ENCODE measurements at regions not wholly inside any gene's neighbourhood (a gene's known extent, or its start where the extent isn't known, plus 50 kb on each side); places are given as distances from the start of the nearest gene placed in this dataset.

DNA sequence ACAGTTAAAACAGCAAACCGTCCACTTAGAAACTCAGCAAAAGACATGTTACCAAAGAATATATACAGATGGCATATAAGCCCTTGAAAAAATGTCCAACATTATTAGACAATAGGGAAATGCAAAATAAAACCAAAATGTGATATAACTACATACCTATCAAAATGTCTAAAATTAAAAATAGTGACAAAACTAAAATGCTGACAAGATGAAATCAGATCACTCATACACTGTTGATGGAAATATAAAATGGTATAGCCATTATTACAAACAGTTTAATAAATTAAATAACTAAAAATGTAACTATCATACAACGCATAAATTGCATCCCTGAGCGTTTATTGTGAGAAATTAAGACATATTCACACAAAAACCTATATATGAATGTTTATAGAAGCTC is 939.7 kb upstream of the ZWINT start:
- no peak for DNase-seq

DNA sequence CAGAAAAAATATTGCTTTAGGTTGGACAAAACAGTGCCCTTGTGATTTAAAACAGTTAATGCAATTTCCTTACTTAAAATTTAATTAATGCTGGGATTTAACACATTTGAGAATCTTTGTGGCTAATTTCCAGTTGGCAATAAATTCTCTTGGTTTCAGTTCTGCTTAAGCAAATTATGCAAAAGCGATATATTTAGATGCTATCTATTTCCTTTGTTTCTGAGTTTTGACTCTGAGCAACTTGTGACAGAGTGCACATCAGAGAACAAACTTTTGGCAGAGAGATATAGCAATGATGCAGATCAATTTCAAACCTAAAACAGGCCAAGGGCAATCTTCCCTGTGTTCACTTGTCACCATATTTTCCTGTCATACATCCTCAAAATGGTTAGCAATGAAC is 933.6 kb upstream of the ZWINT start:
- no peak for DNase-seq

GRCh38 chr10:57288754-57289153 is 927.7 kb upstream of the ZWINT start:
- DNase-seq = no peak

DNA sequence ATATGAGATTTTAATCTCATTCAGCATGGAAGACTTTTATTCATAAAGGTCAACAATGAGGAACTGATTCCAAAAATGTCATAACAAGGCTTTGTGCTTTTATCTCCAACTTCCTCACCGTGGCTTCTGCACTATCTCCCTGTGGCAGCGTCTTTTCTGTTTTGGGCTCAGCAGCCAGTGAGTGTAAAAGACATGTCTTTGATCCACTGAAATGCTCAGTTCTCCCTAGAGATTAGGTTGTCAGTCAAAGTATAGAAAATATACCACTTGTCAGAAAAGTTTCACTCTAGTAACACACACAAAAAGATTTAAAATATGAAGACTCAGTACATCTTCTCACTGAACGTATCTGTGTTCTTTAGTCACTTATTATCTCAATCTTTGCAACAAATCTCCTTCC is 901.8 kb upstream of the ZWINT start:
- no peak for DNase-seq

DNA sequence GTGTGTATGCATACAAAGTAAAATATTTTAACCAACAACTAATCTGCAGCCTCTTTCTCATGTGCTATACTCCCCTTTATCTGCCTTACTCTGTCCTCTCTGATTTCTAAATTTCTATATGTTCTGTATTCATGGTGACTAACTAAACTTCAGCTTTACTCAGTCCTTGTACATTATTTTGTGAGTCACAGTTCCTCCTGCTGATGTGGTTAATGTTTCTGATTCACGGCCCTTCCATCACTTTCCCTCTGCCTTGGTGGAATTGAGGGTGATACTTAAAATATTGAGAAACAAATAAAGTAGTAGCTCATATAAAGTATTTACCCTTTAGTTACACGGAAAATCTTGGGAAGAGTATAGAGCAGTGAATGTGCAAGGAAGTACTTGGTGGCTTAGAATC is 899.1 kb upstream of the ZWINT start:
- no peak for DNase-seq

DNA sequence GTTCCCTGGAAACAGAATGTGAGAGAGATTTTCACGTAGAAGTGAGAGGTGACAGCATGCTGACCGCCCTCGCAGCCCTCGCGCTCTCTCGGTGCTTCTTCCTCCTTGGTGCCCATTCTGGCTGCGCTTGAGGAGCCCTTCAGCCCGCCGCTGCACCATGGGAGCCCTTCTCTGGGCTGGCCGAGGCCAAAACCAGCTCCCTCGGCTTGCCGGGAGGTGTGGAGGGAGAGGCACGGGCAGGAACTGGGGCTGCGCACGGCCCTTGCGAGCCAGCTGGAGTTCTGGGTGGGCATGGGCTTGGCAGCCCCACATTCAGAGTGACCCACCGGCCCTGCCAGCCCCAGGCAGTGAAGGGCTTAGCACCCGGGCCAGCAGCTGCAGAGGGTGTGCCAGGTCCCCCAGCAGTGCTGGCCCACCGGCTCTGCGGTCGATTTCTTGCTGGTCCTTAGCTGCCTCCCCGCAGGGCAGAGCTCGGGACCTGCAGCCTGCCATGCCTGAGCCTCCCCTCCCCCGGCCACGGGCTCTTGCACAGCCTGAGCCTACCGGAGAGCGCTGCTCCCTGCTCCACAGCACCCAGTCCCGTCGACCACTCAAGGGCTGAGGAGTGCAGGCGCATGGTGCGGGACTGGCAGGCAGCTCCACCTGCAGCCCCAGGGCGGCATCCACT is 888.7 kb upstream of the ZWINT start:
- DNase-seq = no peak

DNA sequence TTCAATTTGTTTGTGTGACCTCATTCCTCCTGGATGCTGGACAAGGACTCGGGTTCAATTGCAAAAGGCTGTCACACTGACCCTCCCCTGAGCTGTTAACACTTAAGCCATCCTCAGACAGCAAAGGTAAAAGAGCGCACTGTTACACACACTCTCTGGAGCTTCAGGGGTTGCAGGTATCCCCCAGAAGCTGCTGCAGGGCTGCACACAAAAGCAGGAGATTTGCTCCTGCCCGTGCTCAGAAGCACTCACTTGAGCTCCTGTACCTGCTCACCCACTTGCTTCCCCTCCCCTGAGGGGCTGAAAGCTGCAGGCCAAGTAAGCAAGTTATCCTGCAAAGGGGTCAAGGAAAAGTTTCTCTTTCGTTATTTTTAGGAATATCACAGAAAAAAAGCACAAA is 886.2 kb upstream of the ZWINT start:
- DNase-seq = no peak

- DNase-seq = no peak
These were observed 864.9 kb upstream of the ZWINT start for GRCh38 chr10:57225920-57226319.

DNA sequence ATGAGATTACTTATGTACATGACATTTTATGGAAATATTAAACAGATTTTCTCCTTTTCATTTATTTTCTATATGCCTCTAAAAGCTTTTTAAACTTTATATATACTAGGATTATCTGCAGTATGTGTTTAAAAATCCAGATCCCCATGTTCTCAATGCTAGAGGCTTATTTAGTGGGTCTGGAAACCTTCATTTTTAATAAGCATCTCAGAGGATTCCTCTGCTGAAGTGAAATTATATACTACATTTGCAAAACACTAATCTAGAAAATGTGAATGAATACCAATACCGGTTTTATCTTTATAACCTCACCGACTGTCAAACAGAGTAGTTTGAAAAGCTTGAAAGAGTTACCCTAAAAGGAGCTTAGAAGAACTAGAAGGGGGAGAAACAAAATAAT is 863.8 kb upstream of the ZWINT start:
- no peak for DNase-seq

DNA sequence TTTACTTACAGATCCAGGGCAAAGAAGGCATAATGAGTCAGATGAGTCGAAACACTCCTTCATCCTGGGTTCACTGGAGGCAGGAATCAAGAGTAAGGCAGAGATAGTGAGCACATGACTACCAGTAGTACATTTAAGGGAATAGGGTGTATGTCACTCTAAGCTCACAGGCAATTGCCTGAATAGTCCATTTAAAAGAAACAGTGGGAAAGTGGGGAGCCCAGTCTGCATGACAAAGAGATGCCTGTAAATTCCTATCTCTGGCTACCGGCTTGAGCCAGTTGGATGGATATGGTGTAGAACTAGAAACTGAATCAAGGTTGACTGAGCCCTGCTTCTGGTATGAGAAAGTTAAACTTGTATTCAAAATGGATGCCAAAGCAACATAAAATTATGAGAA is 861.5 kb upstream of the ZWINT start:
- DNase-seq = no peak

DNA sequence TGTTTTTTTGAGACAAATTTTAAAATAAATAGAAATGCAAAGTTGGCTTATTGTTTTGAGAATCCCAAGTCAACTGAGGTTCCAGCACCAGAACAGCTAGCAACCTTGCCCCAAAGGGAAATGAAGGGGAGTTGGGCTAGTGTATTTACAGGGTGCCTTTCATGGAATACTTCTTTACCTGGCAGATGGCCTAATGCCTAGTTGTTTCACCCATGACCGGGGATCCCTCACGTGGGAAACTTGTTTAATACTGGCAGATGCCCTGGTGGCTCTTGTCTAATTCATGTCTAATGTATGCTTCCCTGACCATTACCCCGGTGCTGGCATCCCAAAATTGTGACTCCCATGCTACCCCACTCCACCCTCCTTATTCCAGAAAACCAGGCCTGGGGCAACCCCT is 861.1 kb upstream of the ZWINT start:
- DNase-seq = no peak

- DNase-seq = no peak
These were observed 860.6 kb upstream of the ZWINT start for GRCh38 chr10:57221674-57222073.

GRCh38 chr10:57218382-57218781 is 857.3 kb upstream of the ZWINT start:
- no peak for DNase-seq

DNA sequence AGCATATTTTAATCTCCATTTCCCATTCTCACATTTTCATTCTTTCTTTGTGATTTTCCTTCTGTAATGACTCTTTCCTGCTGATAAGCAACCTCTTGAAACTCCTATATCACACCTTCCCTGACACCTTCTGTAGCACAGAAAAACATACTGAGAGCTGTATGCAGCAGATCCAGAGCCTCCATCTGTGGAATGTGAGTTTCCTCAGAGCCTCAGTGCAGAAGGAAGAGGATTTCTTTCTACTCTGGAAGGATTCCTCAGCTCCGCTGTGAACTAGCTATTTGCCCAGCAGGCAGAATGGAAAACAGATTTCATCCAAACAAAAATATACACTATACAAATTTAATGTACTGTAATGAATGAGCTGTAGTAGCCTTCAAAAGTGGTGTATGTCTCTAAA is 841.3 kb upstream of the ZWINT start:
- no peak for DNase-seq

GRCh38 chr10:57188846-57189245 is 827.8 kb upstream of the ZWINT start:
- DNase-seq = no peak

GRCh38 chr10:57186201-57186600 is 825.1 kb upstream of the ZWINT start:
- DNase-seq = no peak

DNA sequence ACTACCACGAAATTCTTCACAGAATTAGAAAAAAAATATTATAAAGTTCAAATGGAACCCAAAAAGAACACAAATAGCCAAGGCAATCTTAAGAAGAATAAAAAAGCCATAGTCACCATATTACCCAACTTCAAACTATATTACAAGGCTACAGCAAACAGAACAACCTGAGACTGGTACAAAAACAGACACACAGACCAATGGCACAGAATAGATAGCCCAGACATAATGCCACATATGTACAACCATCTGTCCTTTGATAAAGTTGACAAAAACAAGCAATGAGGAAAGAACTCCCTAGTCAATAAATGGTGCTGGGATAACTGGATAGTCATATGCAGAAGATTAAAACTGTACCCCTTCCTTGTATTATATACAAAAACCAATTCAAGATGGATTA is 808.5 kb upstream of the ZWINT start:
- DNase-seq = no peak

DNA sequence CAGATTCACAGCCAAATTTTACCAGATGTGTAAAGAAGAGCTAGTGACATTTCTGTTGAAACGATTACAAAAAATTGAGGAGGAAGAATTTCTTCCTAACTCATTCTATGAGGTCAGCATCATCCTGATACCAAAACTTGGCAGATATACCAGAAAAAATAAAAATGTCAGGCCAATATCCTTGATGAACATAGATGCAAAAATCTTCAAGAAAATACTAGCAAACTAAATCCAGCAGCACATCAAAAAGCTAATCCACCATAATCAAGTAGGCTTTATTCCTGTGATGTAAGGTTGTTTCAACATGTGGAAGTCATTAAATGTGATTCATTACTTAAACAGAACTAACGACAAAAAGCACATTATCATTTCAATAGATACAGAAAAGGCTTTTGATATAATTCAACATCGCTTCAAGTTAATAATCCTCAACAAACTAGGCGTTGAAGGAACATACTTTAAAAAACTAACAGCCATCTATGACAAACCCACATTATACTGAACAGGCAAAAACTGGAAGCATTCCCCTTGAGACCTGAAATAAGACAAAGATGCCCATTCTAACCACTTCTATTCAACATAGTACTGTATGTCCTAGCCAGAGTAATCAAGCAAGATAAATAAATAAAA is 807.7 kb upstream of the ZWINT start:
- no peak for DNase-seq

DNA sequence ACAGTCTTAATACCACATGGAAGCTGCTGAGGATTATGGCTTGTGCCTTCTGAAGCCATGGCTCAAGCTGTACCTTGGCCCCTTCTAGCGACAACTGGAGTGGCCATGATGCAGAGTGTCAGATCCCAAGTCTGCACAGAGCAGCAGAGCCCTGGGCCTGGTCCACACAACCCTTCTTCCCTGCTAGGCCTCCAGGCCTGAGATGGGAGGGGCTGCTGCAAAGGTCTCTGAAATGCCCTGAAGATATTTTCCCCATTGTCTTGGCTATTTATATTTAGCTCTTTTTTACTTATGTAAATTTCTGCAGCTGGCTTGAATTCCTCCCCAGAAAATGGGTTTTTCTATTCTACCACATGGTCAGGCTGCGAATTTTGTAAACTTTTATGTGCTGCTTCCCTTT is 804.6 kb upstream of the ZWINT start:
- no peak for DNase-seq

DNA sequence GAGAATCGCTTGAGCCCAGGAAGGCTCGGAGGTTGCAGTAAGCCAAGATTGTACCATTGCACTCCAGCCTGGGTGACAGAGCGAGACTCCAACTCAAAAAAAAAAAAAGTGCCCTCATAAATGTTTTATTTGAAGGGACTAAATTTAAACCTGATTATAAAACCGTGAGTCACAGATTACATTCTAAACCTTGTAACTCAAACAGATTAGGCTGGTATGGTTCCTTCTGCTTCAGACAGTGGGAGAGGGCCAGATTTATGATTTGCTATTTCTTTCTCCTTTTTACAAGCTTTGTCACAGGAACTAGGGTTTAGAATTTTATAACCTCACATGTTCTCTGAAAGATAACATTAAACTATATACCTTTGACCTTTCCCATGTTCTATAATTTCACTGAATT is 801.2 kb upstream of the ZWINT start:
- no peak for DNase-seq

- DNase-seq = no peak
These were observed 800.1 kb upstream of the ZWINT start for GRCh38 chr10:57161157-57161556.

- DNase-seq = no peak
These were observed 784.5 kb upstream of the ZWINT start for GRCh38 chr10:57145548-57145947.

- no peak for DNase-seq
These were observed 782.0 kb upstream of the ZWINT start for GRCh38 chr10:57142925-57143576.

GRCh38 chr10:57141708-57142107 is 780.6 kb upstream of the ZWINT start:
- DNase-seq = no peak

DNA sequence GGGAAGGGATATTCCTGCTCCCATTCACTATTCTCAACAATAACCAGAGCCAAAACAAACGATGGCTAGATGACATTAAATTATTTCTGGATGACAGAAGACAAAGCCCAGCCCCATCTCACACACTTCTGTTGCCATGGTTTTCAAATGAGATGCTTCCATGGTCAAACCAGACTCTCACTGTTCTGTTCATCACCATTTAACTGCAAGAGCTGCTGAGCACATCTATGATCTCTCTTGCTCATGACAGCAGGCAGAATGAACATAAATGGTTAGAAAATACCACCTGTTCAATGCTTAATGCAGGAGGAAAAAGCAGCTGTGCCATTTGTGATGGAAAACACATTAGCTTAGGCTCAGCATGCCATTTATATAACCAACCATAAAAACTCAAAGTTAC is 758.6 kb upstream of the ZWINT start:
- no peak for DNase-seq

All from GOT3 (cell line).